Nephron (organoid): ENCODE measurements at regions not wholly inside any gene's neighbourhood (a gene's known extent, or its start where the extent isn't known, plus 50 kb on each side); places are given as distances from the start of the nearest gene placed in this dataset.
"Not testable (repeated sequence)": the region's sequence is repeated elsewhere in the genome, so short reads cannot be mapped to it uniquely, and the experiment has no call there.

Experiments used
- H3K27ac Mint-ChIP-seq, 3 experiments: 2 replicates each; pipeline ENCODE4 v1.8.0; 2020; ENCODE audit warnings: mixed read lengths in 3 of 3, mild to moderate bottlenecking in 2 of 3, moderate library complexity in 1 of 3
- H3K27me3 Mint-ChIP-seq: 2 replicates; pipeline ENCODE4 v1.8.0; 2021; ENCODE audit warnings: low read depth, mild to moderate bottlenecking, moderate library complexity, mixed read lengths
- H3K36me3 Mint-ChIP-seq: 2 replicates; pipeline ENCODE4 v1.8.0; 2020; ENCODE audit warnings: low read depth, mixed read lengths
- H3K4me1 Mint-ChIP-seq: 2 replicates; pipeline ENCODE4 v1.8.0; 2020; ENCODE audit warnings: mixed read lengths
- H3K4me3 Mint-ChIP-seq, 3 experiments: 2 replicates each; pipeline ENCODE4 v1.8.0; 2020; ENCODE audit warnings: mild to moderate bottlenecking in 3 of 3, mixed read lengths in 3 of 3, moderate library complexity in 2 of 3
- H3K9me3 Mint-ChIP-seq: 2 replicates; pipeline ENCODE4 v1.8.0; 2020; ENCODE audit warnings: mixed read lengths
- TF ChIP-seq, protein P1 (sequence below), 3 experiments: fragments of 200-600 bp; sonication (generic); IDR thresholded peaks; one replicate each; pipeline ENCODE4 v1.5.0; 2021; ENCODE audit warnings: antibody characterized with exemption in 3 of 3; ENCODE audit not compliant: unreplicated experiment in 3 of 3

DNA sequence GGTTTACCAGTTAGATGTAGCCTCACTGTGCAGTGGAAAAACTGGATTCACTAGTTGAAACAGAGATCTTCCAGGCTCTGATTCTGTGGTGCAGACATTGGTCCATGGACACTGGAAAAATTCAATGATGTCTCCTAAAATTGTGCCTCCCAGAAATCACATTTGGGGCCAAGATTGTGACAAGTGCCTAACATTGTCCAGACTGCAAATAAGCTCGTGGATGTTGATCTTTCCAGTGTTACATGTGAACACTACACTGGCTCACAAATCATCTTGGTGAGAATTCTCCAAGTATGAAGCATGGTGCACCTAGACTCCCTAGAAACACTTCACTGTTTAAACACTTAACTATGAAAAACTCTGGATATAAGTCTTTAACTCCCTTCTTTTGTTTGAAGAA is 140.4 kb downstream of the HAO1 start:
- Mint-ChIP-seq H3K4me3 (no peak overlapping the region), H3K27ac (no peak overlapping the region), H3K9me3 (no peaks in the 10 kb centered on the region), H3K27me3 (no peaks in the 10 kb centered on the region), H3K4me1 (no peaks in the 10 kb centered on the region), H3K36me3 (no peaks in the 10 kb centered on the region)
- TF ChIP-seq, protein P1, sequence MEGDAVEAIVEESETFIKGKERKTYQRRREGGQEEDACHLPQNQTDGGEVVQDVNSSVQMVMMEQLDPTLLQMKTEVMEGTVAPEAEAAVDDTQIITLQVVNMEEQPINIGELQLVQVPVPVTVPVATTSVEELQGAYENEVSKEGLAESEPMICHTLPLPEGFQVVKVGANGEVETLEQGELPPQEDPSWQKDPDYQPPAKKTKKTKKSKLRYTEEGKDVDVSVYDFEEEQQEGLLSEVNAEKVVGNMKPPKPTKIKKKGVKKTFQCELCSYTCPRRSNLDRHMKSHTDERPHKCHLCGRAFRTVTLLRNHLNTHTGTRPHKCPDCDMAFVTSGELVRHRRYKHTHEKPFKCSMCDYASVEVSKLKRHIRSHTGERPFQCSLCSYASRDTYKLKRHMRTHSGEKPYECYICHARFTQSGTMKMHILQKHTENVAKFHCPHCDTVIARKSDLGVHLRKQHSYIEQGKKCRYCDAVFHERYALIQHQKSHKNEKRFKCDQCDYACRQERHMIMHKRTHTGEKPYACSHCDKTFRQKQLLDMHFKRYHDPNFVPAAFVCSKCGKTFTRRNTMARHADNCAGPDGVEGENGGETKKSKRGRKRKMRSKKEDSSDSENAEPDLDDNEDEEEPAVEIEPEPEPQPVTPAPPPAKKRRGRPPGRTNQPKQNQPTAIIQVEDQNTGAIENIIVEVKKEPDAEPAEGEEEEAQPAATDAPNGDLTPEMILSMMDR (IDR thresholded peaks at IDR 0.05; ENCODE audit: unreplicated experiment in 3 of 3), result no peak

- H3K27me3 Mint-ChIP-seq, H3K36me3 Mint-ChIP-seq, H3K4me3 Mint-ChIP-seq, H3K4me1 Mint-ChIP-seq, H3K27ac Mint-ChIP-seq: not testable (repeated sequence)
- H3K9me3 Mint-ChIP-seq, result peaks cover 16% of the 10 kb centered on the region
Observed at GRCh38 chr20:7803411-7804151, 136.7 kb downstream of the HAO1 start.

GRCh38 chr20:7806831-7807230 is 133.4 kb downstream of the HAO1 start:
- H3K9me3 Mint-ChIP-seq, result peaks cover 37% of the 10 kb centered on the region
- no peaks in the 10 kb centered on the region for H3K4me1 Mint-ChIP-seq
- no peaks in the 10 kb centered on the region for H3K27me3 Mint-ChIP-seq
- H3K27ac Mint-ChIP-seq, result no peak overlapping the region
- H3K4me3 Mint-ChIP-seq, result no peak overlapping the region
- H3K36me3 Mint-ChIP-seq, result no peaks in the 10 kb centered on the region
- TF ChIP-seq, protein P1 (IDR thresholded peaks at IDR 0.05; ENCODE audit: unreplicated experiment in 3 of 3), result no peak

- TF ChIP-seq, protein P1 (IDR thresholded peaks at IDR 0.05; ENCODE audit: unreplicated experiment in 3 of 3), result no peak
- Mint-ChIP-seq H3K4me1 (no peaks in the 10 kb centered on the region), H3K9me3 (no peaks in the 10 kb centered on the region), H3K4me3 (no peak overlapping the region), H3K36me3 (no peaks in the 10 kb centered on the region), H3K27me3 (no peaks in the 10 kb centered on the region), H3K27ac (no peak overlapping the region)
Observed at GRCh38 chr20:7817286-7817685, 123.0 kb downstream of the HAO1 start.

- no peaks in the 10 kb centered on the region for H3K9me3 Mint-ChIP-seq
- no peaks in the 10 kb centered on the region for H3K27me3 Mint-ChIP-seq
- H3K36me3 Mint-ChIP-seq, result no peaks in the 10 kb centered on the region
- no peak overlapping the region for H3K27ac Mint-ChIP-seq
- TF ChIP-seq, protein P1 (IDR thresholded peaks at IDR 0.05; ENCODE audit: unreplicated experiment in 3 of 3), result no peak
- no peaks in the 10 kb centered on the region for H3K4me1 Mint-ChIP-seq
- no peak overlapping the region for H3K4me3 Mint-ChIP-seq
Observed at GRCh38 chr20:7818477-7818876, 121.8 kb downstream of the HAO1 start.

DNA sequence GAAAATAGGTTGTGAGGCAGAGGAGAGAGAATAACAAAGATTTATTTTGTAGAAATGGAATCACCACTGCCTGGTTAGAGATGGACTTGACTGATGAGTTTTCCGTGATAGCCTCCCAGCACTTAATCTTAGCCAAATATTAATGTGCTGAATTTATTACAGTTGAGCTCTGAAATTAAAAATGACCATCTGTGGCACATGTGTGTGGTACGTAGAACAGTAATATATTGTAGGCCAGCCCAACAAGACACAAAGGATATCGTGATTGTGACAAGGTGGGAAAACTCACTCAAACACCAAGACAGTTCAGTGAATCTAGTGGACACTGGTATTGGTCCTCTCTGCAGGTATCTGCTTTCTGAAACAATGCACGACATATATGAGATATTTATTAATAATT is 119.4 kb downstream of the HAO1 start:
- Mint-ChIP-seq H3K4me1 (no peaks in the 10 kb centered on the region), H3K36me3 (no peaks in the 10 kb centered on the region), H3K27ac (no peak overlapping the region), H3K9me3 (no peaks in the 10 kb centered on the region), H3K4me3 (no peak overlapping the region), H3K27me3 (no peaks in the 10 kb centered on the region)
- TF ChIP-seq, protein P1 (IDR thresholded peaks at IDR 0.05; ENCODE audit: unreplicated experiment in 3 of 3), result no peak
